ENCODE measurements at regions not wholly inside any gene's neighbourhood (a gene's known extent, or its start where the extent isn't known, plus 50 kb on each side); places are given as distances from the start of the nearest gene placed in this dataset.

DNA sequence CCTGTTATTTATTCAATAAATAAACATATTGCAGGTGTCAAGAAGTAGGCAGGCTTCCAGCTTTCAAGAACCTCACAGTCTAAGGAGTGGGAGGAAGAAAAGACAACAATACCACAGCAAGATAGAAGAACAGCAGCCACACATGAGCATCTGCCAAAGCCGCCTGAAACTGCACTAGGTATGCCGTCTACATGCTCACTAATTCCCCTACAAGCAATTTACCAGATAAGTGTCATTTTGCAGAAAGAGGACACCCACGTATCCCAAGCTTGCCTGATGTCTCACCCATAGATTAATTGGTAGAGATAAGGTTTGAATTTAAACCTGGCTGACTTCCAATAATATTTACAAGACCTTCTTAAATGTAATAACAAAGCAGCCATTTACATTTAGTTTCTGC, 439.4 kb upstream of the CPEB2 start:
- H3K4me3 ChIP-seq (ENCODE audit: low read depth, low read length) = no peak overlapping the region
- TF ChIP-seq CTCF (IDR thresholded peaks at IDR 0.05; ENCODE audit: borderline replicate concordance, insufficient read depth, low read depth, low read length) = no peak

DNA sequence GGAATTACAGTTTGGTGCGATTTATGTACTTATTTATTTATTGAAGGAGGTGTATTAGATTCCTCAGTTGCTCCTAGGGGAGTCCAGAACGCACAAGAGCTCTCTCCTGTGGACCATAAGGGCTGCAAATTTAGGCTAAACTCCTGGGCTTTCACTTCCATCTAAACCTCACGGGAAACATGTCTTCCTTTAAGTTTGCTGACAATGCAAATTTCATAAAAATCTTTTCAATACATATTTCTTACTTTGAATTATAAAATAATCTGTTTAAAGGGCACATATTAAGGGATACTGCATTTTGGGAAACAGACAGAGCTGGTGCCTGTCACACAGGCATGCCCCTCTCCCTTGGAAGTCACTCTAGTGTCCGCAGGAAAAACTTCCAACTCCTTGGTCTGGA, 438.0 kb upstream of the CPEB2 start:
- TF ChIP-seq CTCF (IDR thresholded peaks at IDR 0.05; ENCODE audit: borderline replicate concordance, insufficient read depth, low read depth, low read length) = no peak
- H3K4me3 ChIP-seq (ENCODE audit: low read depth, low read length) = no peak overlapping the region

- H3K4me3 ChIP-seq (ENCODE audit: low read depth, low read length) = no peak overlapping the region
- no peak for TF ChIP-seq CTCF (IDR thresholded peaks at IDR 0.05; ENCODE audit: borderline replicate concordance, insufficient read depth, low read depth, low read length)
Measured at GRCh38 chr4:14566518-14566917, 435.8 kb upstream of the CPEB2 start.

- no peak overlapping the region for H3K4me3 ChIP-seq (ENCODE audit: low read depth, low read length)
- TF ChIP-seq CTCF (IDR thresholded peaks at IDR 0.05; ENCODE audit: borderline replicate concordance, insufficient read depth, low read depth, low read length) = no peak
Measured at GRCh38 chr4:14568351-14568750, 433.9 kb upstream of the CPEB2 start.

DNA sequence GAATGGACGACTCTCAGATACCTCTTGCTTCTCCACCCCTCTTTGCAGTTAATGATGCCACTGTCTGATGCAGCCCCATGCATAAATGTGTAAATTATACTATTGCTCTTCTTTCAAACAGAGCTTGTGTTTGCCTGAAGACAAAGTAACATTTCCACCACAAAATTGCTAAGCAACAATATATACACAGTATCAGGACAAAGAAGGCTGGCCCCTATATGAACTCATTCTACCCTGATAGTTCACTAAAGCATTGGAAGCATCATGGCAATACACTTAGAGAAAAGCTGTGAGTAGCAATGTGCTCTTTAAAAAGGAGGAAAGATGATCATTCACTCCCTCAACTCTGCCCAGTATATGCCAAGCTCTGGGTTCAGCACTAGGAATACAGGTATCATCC, 427.0 kb upstream of the CPEB2 start:
- TF ChIP-seq CTCF (IDR thresholded peaks at IDR 0.05; ENCODE audit: borderline replicate concordance, insufficient read depth, low read depth, low read length) = no peak
- no peak overlapping the region for H3K4me3 ChIP-seq (ENCODE audit: low read depth, low read length)

DNA sequence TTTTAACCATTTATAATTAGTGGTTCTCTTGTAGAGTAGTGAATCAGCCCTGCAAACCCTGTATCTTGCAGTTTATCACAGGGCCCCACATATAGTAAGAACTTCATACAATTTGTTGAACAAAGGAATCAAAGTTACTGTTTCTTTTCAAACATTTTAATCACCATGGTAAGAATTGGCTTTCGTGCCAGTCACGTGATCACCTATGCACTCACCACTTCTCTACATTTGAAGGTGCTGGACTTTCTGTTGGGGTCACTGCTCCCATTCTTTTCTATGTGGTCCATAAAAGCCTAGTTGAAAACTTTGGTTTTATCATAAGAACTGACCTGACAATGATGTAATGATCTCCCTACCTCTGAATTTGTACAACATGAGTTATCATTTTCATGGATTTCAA, 426.4 kb upstream of the CPEB2 start:
- TF ChIP-seq CTCF (IDR thresholded peaks at IDR 0.05; ENCODE audit: borderline replicate concordance, insufficient read depth, low read depth, low read length) = no peak

DNA sequence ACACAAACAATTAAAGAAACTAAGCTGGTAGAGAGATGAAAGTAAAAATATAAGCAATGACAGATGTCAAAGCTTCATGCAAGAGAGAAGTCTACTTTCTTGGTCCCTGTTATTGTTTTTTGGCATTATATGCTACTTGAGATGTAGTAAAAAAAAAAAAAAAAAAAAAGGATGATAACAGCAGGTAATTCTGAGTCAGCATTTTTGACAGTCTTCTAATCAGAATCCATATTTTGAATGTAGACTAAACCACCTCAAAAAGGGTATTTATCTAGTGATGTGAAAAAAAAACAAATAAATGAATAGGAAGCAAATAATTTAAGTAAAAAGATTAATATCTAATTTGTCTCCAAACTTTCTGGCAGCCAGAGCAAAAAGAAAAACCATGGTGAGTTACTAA, 422.2 kb upstream of the CPEB2 start:
- no peak overlapping the region for H3K4me3 ChIP-seq (ENCODE audit: low read depth, low read length)
- TF ChIP-seq CTCF (IDR thresholded peaks at IDR 0.05; ENCODE audit: borderline replicate concordance, insufficient read depth, low read depth, low read length) = no peak

More for the DNA sequence above, 426.4 kb upstream of the CPEB2 start:
- no peak overlapping the region for H3K4me3 ChIP-seq (ENCODE audit: low read depth, low read length)

All from GM12875 (cell line).